ENCODE measurements at regions not wholly inside any gene's neighbourhood (a gene's known extent, or its start where the extent isn't known, plus 50 kb on each side); places are given as distances from the start of the nearest gene placed in this dataset.

- no peaks in the 10 kb centered on the region for H3K27me3 ChIP-seq (ENCODE audit: control insufficient read depth in 1 of 2, insufficient read depth in 2 of 2, low read length in 2 of 2)
These were observed 166.8 kb downstream of the TMEM200C start for GRCh38 chr18:5728531-5728930.

GRCh38 chr18:5726011-5726410, 169.3 kb downstream of the TMEM200C start:
- H3K27me3 ChIP-seq (ENCODE audit: control insufficient read depth in 1 of 2, insufficient read depth in 2 of 2, low read length in 2 of 2), result no peaks in the 10 kb centered on the region
- no peak overlapping the region for H3K27ac ChIP-seq (ENCODE audit: low read depth in 2 of 2, low read length in 1 of 2)
- no peaks in the 10 kb centered on the region for H3K36me3 ChIP-seq (ENCODE audit: control insufficient read depth in 2 of 2, insufficient read depth in 2 of 2, low read length in 1 of 2)
- no peak overlapping the region for H3K4me3 ChIP-seq (ENCODE audit: low read depth in 1 of 2, low read length in 2 of 2)
- peaks cover 0 to 3% of the 10 kb centered on the region in 2 donors for H3K9me3 ChIP-seq (ENCODE audit: control insufficient read depth in 2 of 2, insufficient read depth in 1 of 2, low read depth in 1 of 2, low read length in 1 of 2)
- no peaks in the 10 kb centered on the region for H3K4me1 ChIP-seq (ENCODE audit: control insufficient read depth in 2 of 2, insufficient read depth in 2 of 2, low read length in 1 of 2)

More at GRCh38 chr18:5728531-5728930, 166.8 kb downstream of the TMEM200C start:
- no peaks in the 10 kb centered on the region for H3K4me1 ChIP-seq (ENCODE audit: control insufficient read depth in 2 of 2, insufficient read depth in 2 of 2, low read length in 1 of 2)
- H3K9me3 ChIP-seq (ENCODE audit: control insufficient read depth in 2 of 2, insufficient read depth in 1 of 2, low read depth in 1 of 2, low read length in 1 of 2), result peaks cover 3 to 5% of the 10 kb centered on the region in 2 donors
- 21 to 27% methylated on average over 5 of the region's 5 CpGs for WGBS, 2 donors
- H3K4me3 ChIP-seq (ENCODE audit: low read depth in 1 of 2, low read length in 2 of 2), result no peak overlapping the region
- H3K27ac ChIP-seq (ENCODE audit: low read depth in 2 of 2, low read length in 1 of 2), result no peak overlapping the region
- no peaks in the 10 kb centered on the region for H3K36me3 ChIP-seq (ENCODE audit: control insufficient read depth in 2 of 2, insufficient read depth in 2 of 2, low read length in 1 of 2)

GRCh38 chr18:5721924-5722323, 173.4 kb downstream of the TMEM200C start:
- Histone ChIP-seq H3K4me3 (ENCODE audit: low read depth in 1 of 2, low read length in 2 of 2) (no peak overlapping the region), H3K36me3 (ENCODE audit: control insufficient read depth in 2 of 2, insufficient read depth in 2 of 2, low read length in 1 of 2) (no peaks in the 10 kb centered on the region), H3K4me1 (ENCODE audit: control insufficient read depth in 2 of 2, insufficient read depth in 2 of 2, low read length in 1 of 2) (no peaks in the 10 kb centered on the region), H3K27ac (ENCODE audit: low read depth in 2 of 2, low read length in 1 of 2) (no peak overlapping the region), H3K9me3 (ENCODE audit: control insufficient read depth in 2 of 2, insufficient read depth in 1 of 2, low read depth in 1 of 2, low read length in 1 of 2) (no peaks in the 10 kb centered on the region), H3K27me3 (ENCODE audit: control insufficient read depth in 1 of 2, insufficient read depth in 2 of 2, low read length in 2 of 2) (no peaks in the 10 kb centered on the region)
- WGBS, 2 donors, result 73 to 75% methylated on average over 10 of the region's 10 CpGs

GRCh38 chr18:5720132-5720531, 175.2 kb downstream of the TMEM200C start:
- Histone ChIP-seq H3K9me3 (ENCODE audit: control insufficient read depth in 2 of 2, insufficient read depth in 1 of 2, low read depth in 1 of 2, low read length in 1 of 2) (no peaks in the 10 kb centered on the region), H3K36me3 (ENCODE audit: control insufficient read depth in 2 of 2, insufficient read depth in 2 of 2, low read length in 1 of 2) (no peaks in the 10 kb centered on the region), H3K27me3 (ENCODE audit: control insufficient read depth in 1 of 2, insufficient read depth in 2 of 2, low read length in 2 of 2) (no peaks in the 10 kb centered on the region), H3K4me1 (ENCODE audit: control insufficient read depth in 2 of 2, insufficient read depth in 2 of 2, low read length in 1 of 2) (no peaks in the 10 kb centered on the region), H3K4me3 (ENCODE audit: low read depth in 1 of 2, low read length in 2 of 2) (no peak overlapping the region), H3K27ac (ENCODE audit: low read depth in 2 of 2, low read length in 1 of 2) (no peak overlapping the region)
- 81 to 84% methylated on average over 9 of the region's 9 CpGs for WGBS, 2 donors

GRCh38 chr18:5717256-5717655, 173.5 kb upstream of the EPB41L3 start:
- Histone ChIP-seq H3K4me1 (ENCODE audit: control insufficient read depth in 2 of 2, insufficient read depth in 2 of 2, low read length in 1 of 2) (no peaks in the 10 kb centered on the region), H3K4me3 (ENCODE audit: low read depth in 1 of 2, low read length in 2 of 2) (no peak overlapping the region), H3K36me3 (ENCODE audit: control insufficient read depth in 2 of 2, insufficient read depth in 2 of 2, low read length in 1 of 2) (no peaks in the 10 kb centered on the region), H3K27me3 (ENCODE audit: control insufficient read depth in 1 of 2, insufficient read depth in 2 of 2, low read length in 2 of 2) (no peaks in the 10 kb centered on the region), H3K9me3 (ENCODE audit: control insufficient read depth in 2 of 2, insufficient read depth in 1 of 2, low read depth in 1 of 2, low read length in 1 of 2) (no peaks in the 10 kb centered on the region), H3K27ac (ENCODE audit: low read depth in 2 of 2, low read length in 1 of 2) (no peak overlapping the region)

GRCh38 chr18:5710676-5711075, 166.9 kb upstream of the EPB41L3 start:
- Histone ChIP-seq H3K27me3 (ENCODE audit: control insufficient read depth in 1 of 2, insufficient read depth in 2 of 2, low read length in 2 of 2) (no peaks in the 10 kb centered on the region), H3K4me1 (ENCODE audit: control insufficient read depth in 2 of 2, insufficient read depth in 2 of 2, low read length in 1 of 2) (no peaks in the 10 kb centered on the region), H3K4me3 (ENCODE audit: low read depth in 1 of 2, low read length in 2 of 2) (no peak overlapping the region), H3K36me3 (ENCODE audit: control insufficient read depth in 2 of 2, insufficient read depth in 2 of 2, low read length in 1 of 2) (no peaks in the 10 kb centered on the region), H3K9me3 (ENCODE audit: control insufficient read depth in 2 of 2, insufficient read depth in 1 of 2, low read depth in 1 of 2, low read length in 1 of 2) (no peaks in the 10 kb centered on the region), H3K27ac (ENCODE audit: low read depth in 2 of 2, low read length in 1 of 2) (no peak overlapping the region)
- 91 to 95% methylated on average over 2 of the region's 2 CpGs for WGBS, 2 donors

- Histone ChIP-seq H3K9me3 (ENCODE audit: control insufficient read depth in 2 of 2, insufficient read depth in 1 of 2, low read depth in 1 of 2, low read length in 1 of 2) (no peaks in the 10 kb centered on the region), H3K36me3 (ENCODE audit: control insufficient read depth in 2 of 2, insufficient read depth in 2 of 2, low read length in 1 of 2) (no peaks in the 10 kb centered on the region), H3K27ac (ENCODE audit: low read depth in 2 of 2, low read length in 1 of 2) (no peak overlapping the region), H3K27me3 (ENCODE audit: control insufficient read depth in 1 of 2, insufficient read depth in 2 of 2, low read length in 2 of 2) (no peaks in the 10 kb centered on the region), H3K4me3 (ENCODE audit: low read depth in 1 of 2, low read length in 2 of 2) (no peak overlapping the region), H3K4me1 (ENCODE audit: control insufficient read depth in 2 of 2, insufficient read depth in 2 of 2, low read length in 1 of 2) (no peaks in the 10 kb centered on the region)
- WGBS, 2 donors, result 72 to 83% methylated on average over 4 of the region's 4 CpGs
These were observed 166.4 kb upstream of the EPB41L3 start for GRCh38 chr18:5710235-5710634.

- Histone ChIP-seq H3K9me3 (ENCODE audit: control insufficient read depth in 2 of 2, insufficient read depth in 1 of 2, low read depth in 1 of 2, low read length in 1 of 2) (no peaks in the 10 kb centered on the region), H3K4me1 (ENCODE audit: control insufficient read depth in 2 of 2, insufficient read depth in 2 of 2, low read length in 1 of 2) (no peaks in the 10 kb centered on the region), H3K27me3 (ENCODE audit: control insufficient read depth in 1 of 2, insufficient read depth in 2 of 2, low read length in 2 of 2) (no peaks in the 10 kb centered on the region), H3K4me3 (ENCODE audit: low read depth in 1 of 2, low read length in 2 of 2) (no peak overlapping the region), H3K36me3 (ENCODE audit: control insufficient read depth in 2 of 2, insufficient read depth in 2 of 2, low read length in 1 of 2) (no peaks in the 10 kb centered on the region), H3K27ac (ENCODE audit: low read depth in 2 of 2, low read length in 1 of 2) (no peak overlapping the region)
- 67 to 77% methylated on average over 8 of the region's 8 CpGs for WGBS, 2 donors
These were observed 165.8 kb upstream of the EPB41L3 start for GRCh38 chr18:5709476-5710095.

- H3K4me3 ChIP-seq (ENCODE audit: low read depth in 1 of 2, low read length in 2 of 2), result no peak overlapping the region
- H3K4me1 ChIP-seq (ENCODE audit: control insufficient read depth in 2 of 2, insufficient read depth in 2 of 2, low read length in 1 of 2), result no peaks in the 10 kb centered on the region
- no peaks in the 10 kb centered on the region for H3K36me3 ChIP-seq (ENCODE audit: control insufficient read depth in 2 of 2, insufficient read depth in 2 of 2, low read length in 1 of 2)
- no peaks in the 10 kb centered on the region for H3K9me3 ChIP-seq (ENCODE audit: control insufficient read depth in 2 of 2, insufficient read depth in 1 of 2, low read depth in 1 of 2, low read length in 1 of 2)
- H3K27me3 ChIP-seq (ENCODE audit: control insufficient read depth in 1 of 2, insufficient read depth in 2 of 2, low read length in 2 of 2), result no peaks in the 10 kb centered on the region
- 47 to 52% methylated on average over 3 of the region's 3 CpGs for WGBS, 2 donors
- no peak overlapping the region for H3K27ac ChIP-seq (ENCODE audit: low read depth in 2 of 2, low read length in 1 of 2)
These were observed 163.8 kb upstream of the EPB41L3 start for GRCh38 chr18:5707586-5707985.

GRCh38 chr18:5705393-5705792, 161.6 kb upstream of the EPB41L3 start:
- Histone ChIP-seq H3K9me3 (ENCODE audit: control insufficient read depth in 2 of 2, insufficient read depth in 1 of 2, low read depth in 1 of 2, low read length in 1 of 2) (no peaks in the 10 kb centered on the region), H3K4me3 (ENCODE audit: low read depth in 1 of 2, low read length in 2 of 2) (no peak overlapping the region), H3K27me3 (ENCODE audit: control insufficient read depth in 1 of 2, insufficient read depth in 2 of 2, low read length in 2 of 2) (no peaks in the 10 kb centered on the region), H3K36me3 (ENCODE audit: control insufficient read depth in 2 of 2, insufficient read depth in 2 of 2, low read length in 1 of 2) (no peaks in the 10 kb centered on the region), H3K27ac (ENCODE audit: low read depth in 2 of 2, low read length in 1 of 2) (no peak overlapping the region), H3K4me1 (ENCODE audit: control insufficient read depth in 2 of 2, insufficient read depth in 2 of 2, low read length in 1 of 2) (no peaks in the 10 kb centered on the region)
- 95% methylated on average over 5 of the region's 5 CpGs for WGBS, 2 donors

Measured in esophagus (tissue), 2 donors.